Fibroblast of villous mesenchyme (primary cell): ENCODE measurements at regions not wholly inside any gene's neighbourhood (a gene's known extent, or its start where the extent isn't known, plus 50 kb on each side); places are given as distances from the start of the nearest gene placed in this dataset.
"Not testable (repeated sequence)": the region's sequence is repeated elsewhere in the genome, so short reads cannot be mapped to it uniquely, and the experiment has no call there.

Experiments used
- DNase-seq: peaks from one replicate; pipeline ENCODE4 v3.0.0-alpha.2; 2010; ENCODE audit warnings: low read depth
- H3K4me3 ChIP-seq: 2 replicates; pipeline ENCODE4 v1.5.1; 2011; ENCODE audit warnings: low read depth, mild to moderate bottlenecking, low read length
- TF ChIP-seq, protein P1 (sequence below): IDR thresholded peaks from 2 replicates; pipeline ENCODE4 v1.5.1; 2012; ENCODE audit warnings: low read depth, mild to moderate bottlenecking, low read length; ENCODE audit not compliant: insufficient read depth

GRCh38 chr1:14426854-14427253 is 171.6 kb upstream of the KAZN start:
- DNase-seq, result peak; percentile 9
- H3K4me3 ChIP-seq, result no peak overlapping the region

DNA sequence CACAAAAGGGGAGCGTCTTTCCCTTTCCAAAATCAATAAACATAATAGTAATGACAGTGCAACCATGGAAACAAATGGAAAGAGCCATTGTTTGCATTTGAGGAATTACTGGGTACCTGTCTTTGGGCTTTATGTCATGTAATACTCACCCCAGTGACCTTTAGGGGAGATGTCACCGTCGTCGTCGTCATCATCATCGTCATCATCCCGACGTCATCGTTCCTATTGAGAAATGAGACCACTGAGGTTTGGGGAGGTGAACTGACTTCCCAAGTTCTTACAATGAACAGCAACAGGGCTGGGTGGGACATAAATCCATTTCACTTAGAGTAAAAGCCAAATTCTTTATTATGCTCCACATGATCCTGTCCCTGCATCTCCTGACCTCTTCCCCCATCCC is 168.9 kb upstream of the KAZN start:
- DNase-seq, result no peak
- TF ChIP-seq, protein P1, sequence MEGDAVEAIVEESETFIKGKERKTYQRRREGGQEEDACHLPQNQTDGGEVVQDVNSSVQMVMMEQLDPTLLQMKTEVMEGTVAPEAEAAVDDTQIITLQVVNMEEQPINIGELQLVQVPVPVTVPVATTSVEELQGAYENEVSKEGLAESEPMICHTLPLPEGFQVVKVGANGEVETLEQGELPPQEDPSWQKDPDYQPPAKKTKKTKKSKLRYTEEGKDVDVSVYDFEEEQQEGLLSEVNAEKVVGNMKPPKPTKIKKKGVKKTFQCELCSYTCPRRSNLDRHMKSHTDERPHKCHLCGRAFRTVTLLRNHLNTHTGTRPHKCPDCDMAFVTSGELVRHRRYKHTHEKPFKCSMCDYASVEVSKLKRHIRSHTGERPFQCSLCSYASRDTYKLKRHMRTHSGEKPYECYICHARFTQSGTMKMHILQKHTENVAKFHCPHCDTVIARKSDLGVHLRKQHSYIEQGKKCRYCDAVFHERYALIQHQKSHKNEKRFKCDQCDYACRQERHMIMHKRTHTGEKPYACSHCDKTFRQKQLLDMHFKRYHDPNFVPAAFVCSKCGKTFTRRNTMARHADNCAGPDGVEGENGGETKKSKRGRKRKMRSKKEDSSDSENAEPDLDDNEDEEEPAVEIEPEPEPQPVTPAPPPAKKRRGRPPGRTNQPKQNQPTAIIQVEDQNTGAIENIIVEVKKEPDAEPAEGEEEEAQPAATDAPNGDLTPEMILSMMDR, result no peak
- H3K4me3 ChIP-seq, result no peak overlapping the region

More at GRCh38 chr1:14426854-14427253, 171.6 kb upstream of the KAZN start:
- TF ChIP-seq, protein P1, result no peak

- DNase-seq, H3K4me3 ChIP-seq: not testable (repeated sequence)
These were observed 165.8 kb upstream of the KAZN start for GRCh38 chr1:14432728-14433127.

DNA sequence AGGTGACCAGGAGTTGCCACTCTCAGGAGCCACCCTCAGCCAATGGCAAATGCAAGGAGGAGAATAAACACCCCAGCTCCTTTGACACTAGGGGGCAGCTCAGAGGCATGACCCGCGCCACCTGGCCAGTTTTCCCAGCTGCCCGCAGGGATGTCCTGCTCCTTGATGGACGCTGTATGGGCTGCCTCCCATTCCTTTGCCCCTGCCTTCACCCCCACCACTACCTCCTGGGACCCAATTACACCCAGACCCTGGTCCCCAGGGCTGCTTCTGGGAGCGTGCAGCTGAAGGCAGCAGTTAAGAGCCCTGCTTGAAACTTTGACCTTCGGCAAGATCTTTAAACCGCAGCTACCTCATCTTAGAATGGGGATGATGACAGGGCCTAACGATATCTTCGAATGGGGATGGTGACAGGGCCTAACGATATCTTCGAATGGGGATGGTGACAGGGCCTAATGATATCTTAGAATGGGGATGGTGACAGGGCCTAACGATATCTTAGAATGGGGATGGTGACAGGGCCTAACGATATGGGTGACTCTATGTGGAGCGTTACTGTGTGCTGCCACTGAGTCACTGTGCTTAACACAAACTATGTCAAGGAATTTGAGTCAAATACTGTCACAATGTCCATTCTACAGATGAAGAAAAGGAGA is 163.0 kb upstream of the KAZN start:
- no peak for DNase-seq
- H3K4me3 ChIP-seq, result no peak overlapping the region
- TF ChIP-seq, protein P1, result no peak

DNA sequence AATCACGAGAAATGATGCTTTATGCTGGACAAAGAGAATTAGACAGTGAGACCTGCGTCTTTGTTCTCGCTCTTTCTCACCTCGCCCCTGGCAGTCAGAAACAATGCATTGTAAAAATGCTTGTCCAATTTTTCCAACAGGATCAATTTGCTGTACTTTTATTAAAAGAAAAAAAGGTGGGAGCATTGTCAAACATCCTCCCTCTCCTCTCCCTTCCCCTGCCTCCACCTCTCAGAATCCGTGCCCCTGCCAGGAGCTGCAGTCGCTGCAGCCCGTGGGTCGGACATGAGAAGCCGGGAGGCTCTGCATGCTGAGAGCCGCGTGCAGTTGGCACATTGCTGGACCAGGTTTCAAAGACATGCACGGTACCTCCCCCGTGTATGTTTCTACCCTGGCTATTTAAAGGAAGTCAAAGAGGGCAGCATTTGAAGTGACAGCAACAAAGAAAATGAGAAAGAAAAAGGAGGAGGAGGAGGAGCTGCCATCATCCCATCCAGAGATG is 161.0 kb upstream of the KAZN start:
- no peak overlapping the region for H3K4me3 ChIP-seq
- TF ChIP-seq, protein P1, result no peak
- DNase-seq, result no peak

DNA sequence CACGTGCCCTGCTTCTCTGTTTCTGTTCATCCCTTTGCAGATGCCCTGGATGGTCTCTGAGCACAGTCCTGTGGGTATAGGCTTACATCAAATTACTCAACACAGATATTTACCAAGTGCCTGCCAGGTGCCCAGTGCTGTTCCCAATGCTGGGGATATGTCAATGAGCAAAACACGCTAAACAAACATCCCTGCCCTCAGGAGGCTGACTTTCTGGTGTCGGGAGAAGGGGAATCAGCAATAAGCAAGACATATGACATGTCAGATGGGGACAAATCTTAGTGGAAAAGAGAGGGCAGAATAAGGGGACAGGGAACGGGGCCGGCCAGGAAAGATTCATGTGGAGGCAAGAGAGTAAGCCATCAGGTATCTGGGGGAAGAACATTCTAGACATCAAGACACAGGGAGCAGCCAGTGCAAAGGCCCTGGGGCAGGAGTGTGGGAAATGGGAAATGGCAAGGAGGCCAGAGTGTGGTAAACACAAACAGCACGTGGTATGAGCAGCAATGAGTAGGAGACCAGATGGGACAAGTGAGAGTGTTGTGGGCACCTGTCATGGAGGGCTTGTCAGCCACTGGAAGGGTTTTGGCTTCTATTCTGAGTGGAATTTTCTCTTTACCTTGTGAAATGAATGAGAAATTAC is 160.2 kb upstream of the KAZN start:
- no peak for DNase-seq
- TF ChIP-seq, protein P1, result no peak
- H3K4me3 ChIP-seq, result no peak overlapping the region

- DNase-seq, result no peak
- H3K4me3 ChIP-seq, result no peak overlapping the region
- TF ChIP-seq, protein P1, result no peak
These were observed 159.5 kb upstream of the KAZN start for GRCh38 chr1:14439015-14439414.
